BJ (cell line): ENCODE measurements at regions not wholly inside any gene's neighbourhood (a gene's known extent, or its start where the extent isn't known, plus 50 kb on each side); places are given as distances from the start of the nearest gene placed in this dataset.

Experiments used
- CTCF ChIA-PET: fragments of 350-600 bp; formaldehyde crosslinking; extraction: SDS; loops from one replicate; lab custom pipeline; 2021; ENCODE audit warnings: antibody characterized with exemption, inconsistent platforms; lab: Yijun Ruan, JAX
- POLR2A ChIA-PET: fragments of 300-600 bp; sonication (Branson Sonifier 250); formaldehyde crosslinking; extraction: SDS; loops from one replicate; lab custom pipeline; 2021; ENCODE audit warnings: antibody characterized with exemption; lab: Charles Lee
- DNase-seq: peaks from one replicate; pipeline ENCODE4 v3.0.0-alpha.2; 2011; ENCODE audit warnings: low read depth
- H3K27me3 ChIP-seq: 2 replicates; pipeline ENCODE4 v1.6.0; 2011; ENCODE audit warnings: low read length; ENCODE audit not compliant: control insufficient read depth, insufficient read depth
- H3K36me3 ChIP-seq: 2 replicates; pipeline ENCODE4 v1.5.1; 2011; ENCODE audit warnings: low read length; ENCODE audit not compliant: control insufficient read depth, insufficient read depth
- H3K4me3 ChIP-seq: 2 replicates; pipeline ENCODE4 v1.5.1; 2011; ENCODE audit warnings: low read depth, mild to moderate bottlenecking, control low read depth, low read length
- TF ChIP-seq, protein P1 (sequence below): IDR thresholded peaks from 2 replicates; pipeline ENCODE4 v1.5.1; 2011; ENCODE audit warnings: low read depth, mild to moderate bottlenecking, control low read depth, inconsistent platforms, low read length, moderate library complexity; ENCODE audit not compliant: insufficient read depth

DNA sequence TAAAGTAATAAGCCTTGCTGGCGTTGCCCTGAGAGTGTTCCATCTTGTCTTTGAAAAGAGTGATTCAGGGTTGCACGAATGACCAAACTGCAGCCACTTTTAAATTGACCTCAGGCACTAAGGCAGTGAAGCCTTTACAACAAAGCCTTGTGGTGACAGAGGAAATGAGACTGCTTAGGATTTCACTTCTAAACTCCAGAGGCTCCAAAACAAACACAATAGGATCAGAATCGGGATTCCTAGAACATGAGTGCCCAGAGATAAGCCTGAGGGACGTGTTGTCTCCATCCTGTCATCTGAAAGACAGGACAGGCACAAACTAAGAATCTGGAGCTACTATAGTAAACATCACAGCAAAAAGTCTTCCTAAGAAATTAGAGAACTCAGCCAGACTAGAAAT is 405.2 kb downstream of the PPARGC1A start:
- CTCF ChIA-PET = no interaction called here
- POLR2A ChIA-PET = no interaction called here
- no peak overlapping the region for H3K4me3 ChIP-seq
- H3K36me3 ChIP-seq = no peaks in the 10 kb centered on the region
- TF ChIP-seq, protein P1, sequence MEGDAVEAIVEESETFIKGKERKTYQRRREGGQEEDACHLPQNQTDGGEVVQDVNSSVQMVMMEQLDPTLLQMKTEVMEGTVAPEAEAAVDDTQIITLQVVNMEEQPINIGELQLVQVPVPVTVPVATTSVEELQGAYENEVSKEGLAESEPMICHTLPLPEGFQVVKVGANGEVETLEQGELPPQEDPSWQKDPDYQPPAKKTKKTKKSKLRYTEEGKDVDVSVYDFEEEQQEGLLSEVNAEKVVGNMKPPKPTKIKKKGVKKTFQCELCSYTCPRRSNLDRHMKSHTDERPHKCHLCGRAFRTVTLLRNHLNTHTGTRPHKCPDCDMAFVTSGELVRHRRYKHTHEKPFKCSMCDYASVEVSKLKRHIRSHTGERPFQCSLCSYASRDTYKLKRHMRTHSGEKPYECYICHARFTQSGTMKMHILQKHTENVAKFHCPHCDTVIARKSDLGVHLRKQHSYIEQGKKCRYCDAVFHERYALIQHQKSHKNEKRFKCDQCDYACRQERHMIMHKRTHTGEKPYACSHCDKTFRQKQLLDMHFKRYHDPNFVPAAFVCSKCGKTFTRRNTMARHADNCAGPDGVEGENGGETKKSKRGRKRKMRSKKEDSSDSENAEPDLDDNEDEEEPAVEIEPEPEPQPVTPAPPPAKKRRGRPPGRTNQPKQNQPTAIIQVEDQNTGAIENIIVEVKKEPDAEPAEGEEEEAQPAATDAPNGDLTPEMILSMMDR = no peak
- no peak for DNase-seq
- H3K27me3 ChIP-seq = no peaks in the 10 kb centered on the region

DNA sequence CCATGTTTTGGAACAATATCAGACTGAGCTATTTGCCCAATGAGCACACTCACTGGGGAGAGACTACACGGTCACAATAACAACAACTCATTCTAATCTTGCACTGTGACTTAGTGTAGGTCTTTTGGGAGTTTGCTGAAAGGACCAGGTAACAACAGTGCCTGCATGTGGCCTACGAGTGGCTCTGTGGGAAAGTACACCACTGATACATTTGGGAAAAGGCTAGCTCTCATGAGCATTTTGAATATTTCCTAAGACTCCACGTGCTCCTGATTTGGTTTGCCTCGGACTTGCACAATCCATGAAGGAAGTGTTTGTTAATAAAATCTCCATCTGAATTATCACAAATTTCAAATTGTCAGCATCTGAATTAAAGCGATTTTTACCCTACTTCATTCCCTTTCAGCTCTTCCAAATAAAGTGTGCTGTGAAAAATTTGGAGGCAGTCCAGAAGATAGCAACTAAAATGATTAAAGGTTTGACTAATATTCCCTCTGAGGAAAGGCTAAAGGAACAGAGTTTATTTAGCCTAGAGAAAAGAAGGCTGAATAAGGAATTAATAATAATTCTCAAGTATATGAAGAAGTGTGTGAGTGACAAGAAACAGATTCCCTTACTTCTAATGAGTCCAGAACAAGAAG is 406.4 kb downstream of the PPARGC1A start:
- no peak overlapping the region for H3K4me3 ChIP-seq
- CTCF ChIA-PET = no interaction called here
- POLR2A ChIA-PET = no interaction called here
- no peaks in the 10 kb centered on the region for H3K36me3 ChIP-seq
- DNase-seq = no peak
- H3K27me3 ChIP-seq = no peaks in the 10 kb centered on the region
- TF ChIP-seq, protein P1 = no peak

DNA sequence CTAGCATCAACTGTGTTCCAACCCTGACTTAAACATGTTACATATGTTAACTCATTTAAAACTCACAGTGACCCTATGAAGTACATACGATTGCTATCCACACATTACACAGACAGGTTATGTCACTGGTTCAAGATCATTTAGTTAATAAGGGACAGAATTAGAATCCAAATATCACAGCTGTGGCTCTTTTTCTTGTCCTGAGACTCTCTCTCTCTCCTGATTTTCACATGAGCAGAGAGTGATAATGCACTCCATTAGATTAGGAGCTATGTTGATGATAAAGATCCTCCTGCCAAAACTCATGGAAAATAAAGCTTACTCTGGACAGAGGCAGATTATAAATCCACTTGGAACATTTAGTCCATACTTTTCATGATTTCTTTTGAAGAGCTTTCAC is 408.3 kb downstream of the PPARGC1A start:
- ChIA-PET POLR2A (no interaction called here), CTCF (no interaction called here)
- TF ChIP-seq, protein P1 = no peak
- H3K27me3 ChIP-seq = no peaks in the 10 kb centered on the region
- no peak for DNase-seq
- H3K4me3 ChIP-seq = no peak overlapping the region
- no peaks in the 10 kb centered on the region for H3K36me3 ChIP-seq

GRCh38 chr4:23477905-23478304 is 411.9 kb downstream of the PPARGC1A start:
- TF ChIP-seq, protein P1 = no peak
- CTCF ChIA-PET = no interaction called here
- Histone ChIP-seq H3K27me3 (no peaks in the 10 kb centered on the region), H3K36me3 (no peaks in the 10 kb centered on the region), H3K4me3 (no peak overlapping the region)
- POLR2A ChIA-PET = no interaction called here
- DNase-seq = no peak

- ChIA-PET POLR2A (no interaction called here), CTCF (interaction anchor here (0.8 kb wide), 1 partner anchor 9 kb away, joined by 3 read pairs; no protein-coding TSS in a partner anchor)
- H3K27me3 ChIP-seq = no peaks in the 10 kb centered on the region
- TF ChIP-seq, protein P1 = no peak
- DNase-seq = no peak
- no peak overlapping the region for H3K4me3 ChIP-seq
- H3K36me3 ChIP-seq = no peaks in the 10 kb centered on the region
Measured at GRCh38 chr4:23476515-23477090, 413.2 kb downstream of the PPARGC1A start.
